Heart left ventricle (tissue), 13 donors: ENCODE measurements at regions not wholly inside any gene's neighbourhood (a gene's known extent, or its start where the extent isn't known, plus 50 kb on each side); places are given as distances from the start of the nearest gene placed in this dataset.

ENCODE experiments used
- POLR2A ChIP-seq, 2 donors: fragments of 450-650 bp; IDR thresholded peaks; one replicate each; pipeline ENCODE4 v1.6.1; 2017; ENCODE audit warnings: antibody characterized with exemption in 2 of 2, mild to moderate bottlenecking in 2 of 2, moderate library complexity in 2 of 2
- TF ChIP-seq, protein P1 (sequence below), 12 donors: fragments of 200-600 bp; sonication (generic) in 4 of 12; IDR thresholded peaks; one replicate each; pipeline versions ENCODE4 v1.5.0 to v1.8.0; 2018 to 2022; ENCODE audit warnings: antibody characterized with exemption in 12 of 12, mild to moderate bottlenecking in 5 of 12
- donor health status: ischemic (EF 13 %, LVEDD 7.1; RV severe dilation, severe dysfunction).
- donor health status: DM: no; HTN: yes; CAD: no.
- donor health status: DM: no; HTN: no; CAD: no.
- donor health status: ischemic (EF 25% LVEDD 6.9; RV normal size, moderate dysfunction).
- donor health status: ischemic (EF 25% LVEDD 5.7; RV mildly dilated, moderate dysfunction).
- donor health status: ischemic (EF 35%, LVEDD 5.7; RV mildly dilated, moderate dysfunction).
- donor health status: nonischemic (EF 11% LVEDD 7.7; RV severe dilation, severe dysfunction).
- donor health status: DM: yes; HTN: yes; CAD: no.
- donor health status: PGD.
- donor health status: ischemic (EF 29% LVEDD 5.4; RV normal size, mild dysfunction).
- donor health status: nonischemic (EF 23%, LVEDD 6.1; RV moderate dilation, normal function).

DNA sequence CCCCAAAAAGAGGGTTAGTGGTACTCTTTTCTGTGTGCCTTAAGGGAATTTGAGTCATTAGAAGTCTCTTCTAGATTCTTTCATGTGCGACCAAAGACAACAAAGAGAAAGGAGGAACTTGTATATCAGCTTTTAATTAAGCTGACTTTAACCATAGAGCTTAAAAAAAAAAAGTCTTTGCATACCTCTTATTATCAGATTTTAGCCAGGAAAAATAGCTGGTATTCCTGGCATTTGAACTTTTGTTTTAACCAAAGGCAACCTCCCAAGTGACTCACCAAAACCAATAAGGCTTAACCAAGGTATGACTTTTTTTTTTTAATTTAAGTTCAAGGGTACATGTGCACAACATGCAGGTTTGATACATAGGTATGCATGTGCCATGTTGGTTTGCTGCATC, 375.0 kb downstream of the CDC5L start:
- TF ChIP-seq POLR2A (IDR thresholded peaks at IDR 0.05): no peak
- TF ChIP-seq, protein P1, sequence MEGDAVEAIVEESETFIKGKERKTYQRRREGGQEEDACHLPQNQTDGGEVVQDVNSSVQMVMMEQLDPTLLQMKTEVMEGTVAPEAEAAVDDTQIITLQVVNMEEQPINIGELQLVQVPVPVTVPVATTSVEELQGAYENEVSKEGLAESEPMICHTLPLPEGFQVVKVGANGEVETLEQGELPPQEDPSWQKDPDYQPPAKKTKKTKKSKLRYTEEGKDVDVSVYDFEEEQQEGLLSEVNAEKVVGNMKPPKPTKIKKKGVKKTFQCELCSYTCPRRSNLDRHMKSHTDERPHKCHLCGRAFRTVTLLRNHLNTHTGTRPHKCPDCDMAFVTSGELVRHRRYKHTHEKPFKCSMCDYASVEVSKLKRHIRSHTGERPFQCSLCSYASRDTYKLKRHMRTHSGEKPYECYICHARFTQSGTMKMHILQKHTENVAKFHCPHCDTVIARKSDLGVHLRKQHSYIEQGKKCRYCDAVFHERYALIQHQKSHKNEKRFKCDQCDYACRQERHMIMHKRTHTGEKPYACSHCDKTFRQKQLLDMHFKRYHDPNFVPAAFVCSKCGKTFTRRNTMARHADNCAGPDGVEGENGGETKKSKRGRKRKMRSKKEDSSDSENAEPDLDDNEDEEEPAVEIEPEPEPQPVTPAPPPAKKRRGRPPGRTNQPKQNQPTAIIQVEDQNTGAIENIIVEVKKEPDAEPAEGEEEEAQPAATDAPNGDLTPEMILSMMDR (IDR thresholded peaks at IDR 0.05): no peak
